ENCODE measurements at regions not wholly inside any gene's neighbourhood (a gene's known extent, or its start where the extent isn't known, plus 50 kb on each side); places are given as distances from the start of the nearest gene placed in this dataset.

GRCh38 chr3:102238362-102238761 lies 196.5 kb upstream of the ZPLD1 start:
- Histone ChIP-seq H3K9me3 (no peaks in the 10 kb centered on the region), H3K4me3 (no peak overlapping the region), H3K27ac (no peak overlapping the region), H3K4me1 (no peaks in the 10 kb centered on the region), H3K36me3 (no peaks in the 10 kb centered on the region), H3K27me3 (no peaks in the 10 kb centered on the region)
- TF ChIP-seq POLR2A (IDR thresholded peaks at IDR 0.05): no peak
- TF ChIP-seq CTCF (IDR thresholded peaks at IDR 0.05): no peak
- intact Hi-C loops (cut with DNase I): loop anchor here (10.0 kb wide), 2 partner anchors 296 to 496 kb away; no protein-coding TSS in a partner anchor
- no peak for ATAC-seq
- no peak for DNase-seq

- Histone ChIP-seq H3K4me3 (no peak overlapping the region), H3K4me1 (no peaks in the 10 kb centered on the region), H3K9me3 (no peaks in the 10 kb centered on the region), H3K27me3 (no peaks in the 10 kb centered on the region), H3K27ac (no peak overlapping the region), H3K36me3 (no peaks in the 10 kb centered on the region)
- WGBS (ENCODE audit: insufficient coverage, low coverage, low lambda C conversion rate, missing lambda C conversion rate): 50% methylated on average over 1 of the region's 1 CpG
- DNase-seq (no peak), ATAC-seq (no peak)
- TF ChIP-seq POLR2A (IDR thresholded peaks at IDR 0.05) (no peak), CTCF (IDR thresholded peaks at IDR 0.05) (no peak)
- intact Hi-C loops (cut with DNase I): no loop called here
Observed at GRCh38 chr3:102240720-102241119, 194.1 kb upstream of the ZPLD1 start.

DNA sequence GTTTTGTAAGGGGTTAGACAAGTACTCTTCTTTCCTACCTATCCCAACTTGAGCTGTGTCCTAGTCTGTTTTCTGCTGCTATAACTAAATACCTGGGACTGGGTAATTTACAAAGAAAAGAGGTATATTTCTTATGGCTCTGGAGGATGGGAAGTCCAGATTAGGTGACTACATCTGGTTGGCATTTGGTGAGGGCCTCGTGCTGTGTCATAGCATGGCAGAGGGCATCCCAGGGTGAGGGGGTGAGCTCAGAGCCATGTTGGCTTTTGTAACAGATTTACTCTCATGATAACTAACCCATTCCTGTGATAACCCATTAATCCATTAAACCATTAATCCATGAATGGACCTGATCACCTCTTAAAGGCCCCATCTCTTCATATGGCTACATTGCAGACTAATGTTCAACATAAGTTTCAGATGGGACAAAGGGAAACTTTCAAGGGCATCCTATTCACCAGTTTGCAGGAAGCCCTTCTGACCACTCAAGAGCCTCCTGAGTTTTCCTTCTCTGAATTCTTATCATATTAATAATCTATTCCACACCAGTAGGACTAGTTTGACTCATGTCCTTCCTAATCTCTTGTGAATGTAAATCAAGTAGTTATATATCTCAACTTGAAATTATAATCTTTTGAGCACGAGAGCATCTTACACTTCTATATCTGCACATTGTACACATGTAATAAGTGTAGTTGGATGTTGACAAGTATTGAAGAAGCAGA lies 185.7 kb upstream of the ZPLD1 start:
- 58% methylated on average over 2 of the region's 2 CpGs for WGBS (ENCODE audit: insufficient coverage, low coverage, low lambda C conversion rate, missing lambda C conversion rate)
- H3K27ac ChIP-seq: no peak overlapping the region
- DNase-seq (no peak), ATAC-seq (no peak)
- intact Hi-C loops (cut with DNase I): no loop called here
- no peaks in the 10 kb centered on the region for H3K9me3 ChIP-seq
- no peaks in the 10 kb centered on the region for H3K36me3 ChIP-seq
- H3K4me1 ChIP-seq: no peaks in the 10 kb centered on the region
- TF ChIP-seq CTCF (IDR thresholded peaks at IDR 0.05): no peak
- TF ChIP-seq POLR2A (IDR thresholded peaks at IDR 0.05): no peak
- H3K4me3 ChIP-seq: no peak overlapping the region
- H3K27me3 ChIP-seq: no peaks in the 10 kb centered on the region

DNA sequence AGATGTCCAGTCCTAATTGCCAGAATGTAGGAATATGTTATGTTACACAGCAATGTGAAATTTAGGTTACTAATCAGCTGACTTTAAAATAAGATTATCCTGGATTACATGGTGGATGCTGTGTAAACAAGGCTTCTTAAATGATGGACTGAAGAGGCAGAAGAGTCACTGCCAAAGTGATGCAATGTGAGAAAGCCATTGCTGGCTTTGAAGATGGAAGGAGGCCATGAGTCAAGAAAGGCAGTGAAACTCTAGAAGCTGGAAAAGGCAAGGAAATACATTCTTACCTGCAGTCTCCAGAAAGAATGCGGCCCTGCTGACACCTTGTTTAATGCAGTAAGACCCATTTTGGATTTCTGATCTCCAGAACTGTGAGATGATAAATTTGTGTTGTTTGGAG lies 179.1 kb upstream of the ZPLD1 start:
- no peaks in the 10 kb centered on the region for H3K9me3 ChIP-seq
- H3K27me3 ChIP-seq: no peaks in the 10 kb centered on the region
- H3K27ac ChIP-seq: no peak overlapping the region
- H3K4me1 ChIP-seq: no peaks in the 10 kb centered on the region
- H3K36me3 ChIP-seq: no peaks in the 10 kb centered on the region
- no peak for TF ChIP-seq POLR2A (IDR thresholded peaks at IDR 0.05)
- no peak for TF ChIP-seq CTCF (IDR thresholded peaks at IDR 0.05)
- intact Hi-C loops (cut with DNase I): no loop called here
- H3K4me3 ChIP-seq: no peak overlapping the region
- ATAC-seq: no peak
- DNase-seq: no peak
- 80% methylated on average over 1 of the region's 1 CpG for WGBS (ENCODE audit: insufficient coverage, low coverage, low lambda C conversion rate, missing lambda C conversion rate)

Data from right lobe of liver (tissue), 6 donors.